Endothelial cell of umbilical vein (primary cell): ENCODE measurements at regions not wholly inside any gene's neighbourhood (a gene's known extent, or its start where the extent isn't known, plus 50 kb on each side); places are given as distances from the start of the nearest gene placed in this dataset.

Source experiments
- BruUV-seq: library from RNA; stranded (reverse); fragments of 400-500 nt; replicated peaks from 2 replicates; lab custom pipeline; 2021; lab: Mats Ljungman, UMichigan
- CTCF ChIA-PET: fragments of 300-600, 350-600 bp; sonication (Branson Sonifier 250); formaldehyde crosslinking; loops from one replicate; lab custom pipeline; 2021; ENCODE audit warnings: antibody characterized with exemption, inconsistent platforms; lab: Charles Lee
- POLR2A ChIA-PET: fragments of 300-600, 350-600 bp; sonication (Branson Sonifier 250); formaldehyde crosslinking; loops from one replicate; lab custom pipeline; 2021; ENCODE audit warnings: antibody characterized with exemption, inconsistent platforms; lab: Charles Lee
- DNase-seq: peaks from one replicate; pipeline ENCODE4 v3.0.0-alpha.2; 2011; ENCODE audit warnings: low read depth, low spot score
- FAIRE-seq: peaks from 2 replicates; lab custom pipeline; 2011; peaks lifted over from hg19 to GRCh38; lab: Jason Lieb, UNC
- H2AFZ ChIP-seq: 2 replicates; pipeline ENCODE4 v1.6.0; 2012; ENCODE audit warnings: low read depth, low read length, control low read depth, inconsistent platforms
- H3K27ac ChIP-seq: 2 replicates; pipeline ENCODE4 v1.5.1; 2011; ENCODE audit warnings: low read depth, mild to moderate bottlenecking, control low read depth, low read length, moderate library complexity; ENCODE audit not compliant: insufficient read depth
- H3K27me3 ChIP-seq, 2 experiments: 2 replicates each; pipeline versions ENCODE4 v1.6.0 to v1.6.1; 2011; ENCODE audit warnings: low read length in 2 of 2, mixed read lengths in 1 of 2; ENCODE audit not compliant: control insufficient read depth in 2 of 2, insufficient read depth in 2 of 2
- H3K36me3 ChIP-seq, 2 experiments: 2 replicates in 1 of 2; 3 replicates in 1 of 2; pipeline ENCODE4 v1.5.1; 2011; ENCODE audit warnings: low read length in 2 of 2, mild to moderate bottlenecking in 1 of 2, moderate library complexity in 1 of 2; ENCODE audit not compliant: control insufficient read depth in 2 of 2, insufficient read depth in 2 of 2; ENCODE audit errors: extremely low read depth in 1 of 2
- H3K4me1 ChIP-seq: 3 replicates; pipeline ENCODE4 v1.5.1; 2011; ENCODE audit warnings: mild to moderate bottlenecking, low read length; ENCODE audit not compliant: control insufficient read depth, insufficient read depth; ENCODE audit errors: extremely low read depth
- H3K4me2 ChIP-seq: 2 replicates; pipeline ENCODE4 v1.6.1; 2011; ENCODE audit warnings: low read length, control low read depth, mixed read lengths; ENCODE audit not compliant: insufficient read depth
- H3K4me3 ChIP-seq, 3 experiments: fragments of 200-600 bp in 1 of 3; sonication (generic), shearing (Covaris generic) in 1 of 3; replicated peaks in 1 of 3; 2 replicates each; pipeline ENCODE4 v1.5.1; 2011 to 2016; ENCODE audit warnings: control low read depth in 3 of 3, low read length in 3 of 3, mild to moderate bottlenecking in 2 of 3, inconsistent platforms in 1 of 3, low read depth in 1 of 3, moderate library complexity in 1 of 3; ENCODE audit not compliant: insufficient read depth in 1 of 3
- H3K79me2 ChIP-seq: 2 replicates; pipeline ENCODE4 v1.6.0; 2012; ENCODE audit warnings: low read length, inconsistent platforms; ENCODE audit not compliant: control insufficient read depth, insufficient read depth
- H3K9ac ChIP-seq: replicated peaks from 2 replicates; pipeline ENCODE3; 2011; ENCODE audit warnings: low read length, control low read depth; ENCODE audit not compliant: insufficient read depth; ENCODE audit errors: extremely low read depth
- H3K9me1 ChIP-seq: replicated peaks from 3 replicates; pipeline ENCODE4 v1.6.0; 2011; ENCODE audit warnings: mild to moderate bottlenecking, low read length; ENCODE audit not compliant: control insufficient read depth, insufficient read depth; ENCODE audit errors: extremely low read depth
- H3K9me3 ChIP-seq: replicated peaks from 2 replicates; pipeline ENCODE4 v1.5.1; 2012; ENCODE audit warnings: low read length, inconsistent platforms; ENCODE audit not compliant: control insufficient read depth, insufficient read depth
- H4K20me1 ChIP-seq: replicated peaks from 2 replicates; pipeline ENCODE3; 2011; ENCODE audit warnings: mild to moderate bottlenecking, low read length; ENCODE audit not compliant: control insufficient read depth, insufficient read depth; ENCODE audit errors: extremely low read depth
- CTCF ChIP-seq, 2 donors: IDR thresholded peaks; 1 replicate in 1 of 2; 2 replicates in 1 of 2; pipeline ENCODE4 v1.5.1; 2011; ENCODE audit warnings: low read length in 2 of 2, mild to moderate bottlenecking in 2 of 2, moderate library complexity in 2 of 2, control low read depth in 1 of 2, inconsistent platforms in 1 of 2, low read depth in 1 of 2; ENCODE audit not compliant: insufficient read depth in 1 of 2; ENCODE audit errors: extremely low read depth in 1 of 2
- EZH2 ChIP-seq: IDR thresholded peaks from 2 replicates; pipeline ENCODE4 v1.6.1; 2012; ENCODE audit warnings: borderline replicate concordance, low read depth, mild to moderate bottlenecking, moderate library complexity, low read length, inconsistent platforms; ENCODE audit not compliant: severe bottlenecking
- FOS ChIP-seq: IDR thresholded peaks from 2 replicates; pipeline ENCODE4 v1.6.1; 2011; ENCODE audit warnings: mild to moderate bottlenecking, low read length, moderate library complexity, borderline replicate concordance; ENCODE audit not compliant: insufficient read depth
- GATA2 ChIP-seq: IDR thresholded peaks from 2 replicates; pipeline ENCODE4 v1.7.0; 2011; ENCODE audit warnings: low read depth, mild to moderate bottlenecking, moderate library complexity, mixed read lengths, low read length; ENCODE audit not compliant: insufficient read length, insufficient read depth
- JUN ChIP-seq: IDR thresholded peaks from 2 replicates; pipeline ENCODE4 v1.6.1; 2011; ENCODE audit warnings: borderline replicate concordance, low read depth; ENCODE audit not compliant: insufficient read length, insufficient read depth
- POLR2A ChIP-seq: IDR thresholded peaks from 2 replicates; pipeline ENCODE4 v1.6.1; 2012; ENCODE audit warnings: low read depth, mild to moderate bottlenecking, control low read depth, low read length
- POLR2AphosphoS5 ChIP-seq: IDR thresholded peaks from 2 replicates; pipeline ENCODE4 v1.6.1; 2012; ENCODE audit warnings: low read depth, mild to moderate bottlenecking, control low read depth, low read length, moderate library complexity; ENCODE audit not compliant: insufficient read depth
- dilution Hi-C: fragments of 300-500 bp; cut with MboI; formaldehyde crosslinking; loops from one replicate; pipeline ENCODE4 v1.15.0; 2019; ENCODE audit warnings: low sequenced_read_pairs; ENCODE audit not compliant: extremely low pct_ligation_motif_present
- intact Hi-C: fragments of 100-400 bp; cut with micrococcal nuclease; formaldehyde crosslinking; loops from one replicate; pipeline ENCODE4 v1.10.0; 2022

GRCh38 chr7:114109721-114110120, 190.9 kb upstream of the PPP1R3A start:
- no peak overlapping the region for H2AFZ ChIP-seq
- FAIRE-seq (no peak), DNase-seq (no peak)
- dilution Hi-C loops (no loop called here), intact Hi-C loops (no loop called here)
- TF ChIP-seq JUN, result no peak
- no peak for TF ChIP-seq CTCF (IDR thresholded peaks at IDR 0.05; ENCODE audit: extremely low read depth in 1 of 2, insufficient read depth in 1 of 2, low read depth in 1 of 2, low read length in 2 of 2)
- no peak for TF ChIP-seq POLR2AphosphoS5
- no peak for TF ChIP-seq GATA2
- no peak for TF ChIP-seq FOS
- no peak for TF ChIP-seq EZH2
- TF ChIP-seq POLR2A, result no peak
- H3K27ac ChIP-seq, result no peak overlapping the region
- H3K4me3 ChIP-seq, result no peak overlapping the region
- no peaks in the 10 kb centered on the region for H3K79me2 ChIP-seq
- no peak overlapping the region for H3K4me2 ChIP-seq
- H3K36me3 ChIP-seq, result no peaks in the 10 kb centered on the region
- no peaks in the 10 kb centered on the region for H3K4me1 ChIP-seq
- no peaks in the 10 kb centered on the region for H3K27me3 ChIP-seq
- no peaks in the 10 kb centered on the region for H4K20me1 ChIP-seq
- no peaks in the 10 kb centered on the region for H3K9me1 ChIP-seq
- BruUV-seq, result no TSS peak
- ChIA-PET POLR2A (no interaction called here), CTCF (interaction anchor here (1.6 kb wide), 1 partner anchor 9 kb away, joined by 4 read pairs; no protein-coding TSS in a partner anchor)
- no peaks in the 10 kb centered on the region for H3K9me3 ChIP-seq
- H3K9ac ChIP-seq, result no peak overlapping the region
